Keratinocyte (primary cell): ENCODE measurements at regions not wholly inside any gene's neighbourhood (a gene's known extent, or its start where the extent isn't known, plus 50 kb on each side); places are given as distances from the start of the nearest gene placed in this dataset.

Source experiments
- DNase-seq: peaks from one replicate; pipeline ENCODE4 v3.0.0-alpha.2; 2011; ENCODE audit warnings: low read depth, missing footprints, low spot score
- FAIRE-seq: peaks from 2 replicates; lab custom pipeline; 2011; peaks lifted over from hg19 to GRCh38; lab: Jason Lieb, UNC
- H2AFZ ChIP-seq: 2 replicates; pipeline ENCODE4 v1.6.0; 2012; ENCODE audit warnings: low read length, control low read depth, inconsistent platforms; ENCODE audit not compliant: control insufficient read depth
- H3K27ac ChIP-seq: 2 replicates; pipeline ENCODE4 v1.5.1; 2011; ENCODE audit warnings: low read length; ENCODE audit not compliant: control insufficient read depth, insufficient read depth
- H3K27me3 ChIP-seq: 3 replicates; pipeline ENCODE4 v1.6.0; 2011; ENCODE audit warnings: low read length; ENCODE audit not compliant: control insufficient read depth, insufficient read depth; ENCODE audit errors: extremely low read depth
- H3K36me3 ChIP-seq, 2 experiments: 2 replicates in 1 of 2; 3 replicates in 1 of 2; pipeline ENCODE4 v1.5.1; 2011; ENCODE audit warnings: low read length in 2 of 2, mild to moderate bottlenecking in 1 of 2; ENCODE audit not compliant: control insufficient read depth in 2 of 2, insufficient read depth in 2 of 2; ENCODE audit errors: extremely low read depth in 1 of 2
- H3K4me1 ChIP-seq: 3 replicates; pipeline ENCODE4 v1.5.1; 2011; ENCODE audit warnings: low read length; ENCODE audit not compliant: control insufficient read depth, insufficient read depth; ENCODE audit errors: extremely low read depth
- H3K4me2 ChIP-seq: 3 replicates; pipeline ENCODE4 v1.6.0; 2011; ENCODE audit warnings: low read depth, low read length; ENCODE audit not compliant: control insufficient read depth, insufficient read depth; ENCODE audit errors: extremely low read depth
- H3K4me3 ChIP-seq, 3 experiments: fragments of 200-600 bp in 1 of 3; sonication (generic) in 1 of 3; 2 replicates in 2 of 3; 3 replicates in 1 of 3; pipeline ENCODE4 v1.5.1; 2011 to 2016; ENCODE audit warnings: low read length in 3 of 3, mild to moderate bottlenecking in 3 of 3, control low read depth in 2 of 3, inconsistent platforms in 1 of 3, low read depth in 1 of 3, mixed read lengths in 1 of 3, mixed run types in 1 of 3, moderate library complexity in 1 of 3; ENCODE audit not compliant: control insufficient read depth in 2 of 3, insufficient read depth in 2 of 3; ENCODE audit errors: extremely low read depth in 1 of 3
- H3K79me2 ChIP-seq: 2 replicates; pipeline ENCODE4 v1.6.0; 2012; ENCODE audit warnings: low read length; ENCODE audit not compliant: control insufficient read depth, insufficient read depth
- H3K9ac ChIP-seq: 3 replicates; pipeline ENCODE4 v1.6.0; 2011; ENCODE audit warnings: low read length; ENCODE audit not compliant: control insufficient read depth, insufficient read depth; ENCODE audit errors: extremely low read depth
- H3K9me1 ChIP-seq: 3 replicates; pipeline ENCODE4 v1.6.0; 2011; ENCODE audit warnings: low read length; ENCODE audit not compliant: control insufficient read depth, insufficient read depth; ENCODE audit errors: extremely low read depth
- H3K9me3 ChIP-seq: 2 replicates; pipeline ENCODE4 v1.5.1; 2012; ENCODE audit warnings: low read depth, low read length; ENCODE audit not compliant: control insufficient read depth
- H4K20me1 ChIP-seq: 3 replicates; pipeline ENCODE4 v1.6.0; 2011; ENCODE audit warnings: low read length; ENCODE audit not compliant: control insufficient read depth, insufficient read depth; ENCODE audit errors: extremely low read depth
- CTCF ChIP-seq, 3 experiments: IDR thresholded peaks in 1 of 3; conservative IDR thresholded peaks in 1 of 3; optimal IDR thresholded peaks in 1 of 3; 2 replicates in 2 of 3; 3 replicates in 1 of 3; pipeline versions ENCODE3 to v1.5.1; 2011; ENCODE audit warnings: low read length in 3 of 3, mild to moderate bottlenecking in 3 of 3, moderate library complexity in 2 of 3, control low read depth in 1 of 3, inconsistent platforms in 1 of 3; ENCODE audit not compliant: insufficient read depth in 2 of 3; ENCODE audit errors: extremely low read depth in 1 of 3
- EZH2 ChIP-seq: IDR thresholded peaks from one replicate; pipeline ENCODE4 v1.6.1; 2012; ENCODE audit warnings: inconsistent platforms, mild to moderate bottlenecking, low read length, moderate library complexity
- dilution Hi-C: fragments of 300-500 bp; cut with MboI; formaldehyde crosslinking; loops from one replicate; pipeline ENCODE4 v1.7.0; 2020; ENCODE audit warnings: low sequenced_read_pairs; ENCODE audit not compliant: extremely low pct_ligation_motif_present

GRCh38 chr14:88961214-88961613 is 136.8 kb downstream of the TTC8 start:
- Histone ChIP-seq H2AFZ (no peak overlapping the region), H3K79me2 (no peaks in the 10 kb centered on the region), H3K9me1 (no peaks in the 10 kb centered on the region), H3K4me3 (no peak overlapping the region), H3K36me3 (no peaks in the 10 kb centered on the region), H3K4me2 (no peak overlapping the region), H3K27ac (no peak overlapping the region), H4K20me1 (no peaks in the 10 kb centered on the region), H3K4me1 (no peaks in the 10 kb centered on the region), H3K9ac (no peak overlapping the region), H3K27me3 (no peaks in the 10 kb centered on the region), H3K9me3 (no peaks in the 10 kb centered on the region)
- DNase-seq = no peak
- no peak for FAIRE-seq
- dilution Hi-C loops = no loop called here
- no peak for TF ChIP-seq CTCF (optimal IDR thresholded peaks at IDR 0.05 in 1 of 3, IDR thresholded peaks at IDR 0.05 in 1 of 3, conservative IDR thresholded peaks at IDR 0.05 in 1 of 3; ENCODE audit: extremely low read depth in 1 of 3, insufficient read depth in 2 of 3, low read length in 3 of 3)
- TF ChIP-seq EZH2 = no peak

GRCh38 chr14:88962356-88962755 is 137.9 kb downstream of the TTC8 start:
- H3K4me3 ChIP-seq = no peak overlapping the region
- H3K9me1 ChIP-seq = no peaks in the 10 kb centered on the region
- dilution Hi-C loops = no loop called here
- H4K20me1 ChIP-seq = no peaks in the 10 kb centered on the region
- no peaks in the 10 kb centered on the region for H3K9me3 ChIP-seq
- TF ChIP-seq CTCF (optimal IDR thresholded peaks at IDR 0.05 in 1 of 3, IDR thresholded peaks at IDR 0.05 in 1 of 3, conservative IDR thresholded peaks at IDR 0.05 in 1 of 3; ENCODE audit: extremely low read depth in 1 of 3, insufficient read depth in 2 of 3, low read length in 3 of 3) (no peak), EZH2 (no peak)
- no peak overlapping the region for H3K27ac ChIP-seq
- FAIRE-seq = no peak
- no peak overlapping the region for H2AFZ ChIP-seq
- no peaks in the 10 kb centered on the region for H3K4me1 ChIP-seq
- no peaks in the 10 kb centered on the region for H3K27me3 ChIP-seq
- no peak overlapping the region for H3K9ac ChIP-seq
- H3K4me2 ChIP-seq = no peak overlapping the region
- H3K79me2 ChIP-seq = no peaks in the 10 kb centered on the region
- no peak for DNase-seq
- no peaks in the 10 kb centered on the region for H3K36me3 ChIP-seq
